Muscle of leg (tissue), 3 donors: ENCODE measurements at regions not wholly inside any gene's neighbourhood (a gene's known extent, or its start where the extent isn't known, plus 50 kb on each side); places are given as distances from the start of the nearest gene placed in this dataset.

ENCODE experiments used
- DNase-seq: peaks from one replicate; pipeline ENCODE4 v3.0.0; 2013
- H3K27ac ChIP-seq: one replicate; pipeline ENCODE4 v1.5.1; 2013; ENCODE audit warnings: mild to moderate bottlenecking, low read length, control low read depth
- H3K27me3 ChIP-seq: one replicate; pipeline ENCODE4 v1.6.1; 2013; ENCODE audit warnings: low read length; ENCODE audit not compliant: control insufficient read depth, insufficient read depth
- H3K36me3 ChIP-seq: one replicate; pipeline ENCODE4 v1.6.1; 2013; ENCODE audit warnings: low read length; ENCODE audit not compliant: control insufficient read depth, insufficient read depth
- H3K4me1 ChIP-seq: one replicate; pipeline ENCODE4 v1.6.1; 2013; ENCODE audit warnings: low read length; ENCODE audit not compliant: control insufficient read depth, insufficient read depth
- H3K4me3 ChIP-seq: one replicate; pipeline ENCODE4 v1.5.1; 2013; ENCODE audit warnings: low read length, control low read depth
- H3K9me3 ChIP-seq: replicated peaks from 2 replicates; pipeline ENCODE4 v1.6.1; 2013; ENCODE audit warnings: low read depth, low read length; ENCODE audit not compliant: control insufficient read depth
- WGBS: methylation state at CpG from one replicate; pipeline ENCODE4 v1.1.5; 2013; ENCODE audit warnings: missing lambda C conversion rate; ENCODE audit not compliant: insufficient coverage; 5-methylcytosine and 5-hydroxymethylcytosine counted together

DNA sequence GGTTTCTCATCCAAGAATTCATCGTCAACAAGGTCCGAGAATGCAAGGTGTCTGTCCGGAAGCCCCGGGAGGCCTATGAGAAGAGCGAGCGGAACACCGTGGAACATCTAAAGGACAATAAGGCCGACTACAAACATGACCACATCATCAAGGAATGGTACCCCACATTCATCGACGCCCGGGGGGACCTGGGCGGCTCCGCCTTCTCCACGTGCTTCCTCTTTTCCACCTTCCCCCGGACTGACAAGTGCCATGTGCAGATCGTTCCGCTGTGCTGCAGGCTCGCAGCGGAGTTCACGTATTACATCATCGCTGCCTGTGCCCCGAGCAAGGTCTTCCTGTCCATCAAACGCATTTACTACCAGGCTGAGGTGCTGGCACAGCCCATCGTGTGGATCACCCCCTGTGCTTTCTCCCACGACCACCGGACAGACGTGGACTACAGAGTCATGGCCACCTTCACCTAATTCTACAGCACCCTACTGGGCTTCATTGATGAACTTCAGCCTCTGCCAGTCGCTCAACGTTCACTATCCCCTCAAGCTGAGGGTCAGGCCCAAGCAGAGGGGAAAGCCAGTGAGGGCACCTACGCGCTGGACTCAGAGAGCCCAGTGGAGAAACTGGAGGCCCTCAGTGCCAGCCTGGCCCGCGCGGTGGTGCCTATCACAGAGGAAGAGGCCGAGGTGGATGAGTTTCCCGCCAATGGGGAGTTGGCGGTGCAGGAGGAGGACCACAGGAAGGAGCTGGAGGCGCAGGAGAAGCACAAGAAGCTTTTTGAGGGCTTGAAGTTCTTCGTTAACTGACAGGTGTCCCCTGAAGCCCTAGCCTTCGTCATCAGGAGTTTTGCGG is 125.9 kb upstream of the PABPC4L start:
- H3K9me3 ChIP-seq, result no peaks in the 10 kb centered on the region
- DNase-seq, result no peak
- H3K27me3 ChIP-seq, result no peaks in the 10 kb centered on the region
- H3K4me1 ChIP-seq, result no peaks in the 10 kb centered on the region
- no peak overlapping the region for H3K4me3 ChIP-seq
- WGBS, result 96% methylated on average over 38 of the region's 41 CpGs
- no peaks in the 10 kb centered on the region for H3K36me3 ChIP-seq
- H3K27ac ChIP-seq, result no peak overlapping the region

DNA sequence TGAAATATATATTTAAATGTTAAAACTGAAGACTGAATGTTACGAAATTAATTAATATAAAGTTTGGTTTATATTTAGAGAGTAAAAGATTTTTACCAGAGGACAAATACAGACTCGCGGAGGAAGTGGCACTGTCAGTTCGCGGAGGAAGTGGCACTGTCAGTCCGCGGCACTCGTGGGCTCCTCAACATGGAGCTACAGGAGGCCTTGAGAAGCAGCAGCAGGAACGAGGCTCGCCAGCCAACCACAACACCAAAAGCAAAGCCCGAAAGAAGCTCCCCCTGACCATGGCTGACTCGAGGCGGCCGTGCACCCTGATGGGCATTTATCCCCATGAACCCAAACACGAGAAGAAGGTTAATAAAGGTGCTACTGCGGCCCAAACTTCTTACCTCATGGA is 125.3 kb upstream of the PABPC4L start:
- Histone ChIP-seq H3K4me1 (no peaks in the 10 kb centered on the region), H3K4me3 (no peak overlapping the region), H3K9me3 (no peaks in the 10 kb centered on the region), H3K36me3 (no peaks in the 10 kb centered on the region), H3K27ac (no peak overlapping the region), H3K27me3 (no peaks in the 10 kb centered on the region)
- DNase-seq, result no peak
- WGBS, result 97% methylated on average over 15 of the region's 16 CpGs

DNA sequence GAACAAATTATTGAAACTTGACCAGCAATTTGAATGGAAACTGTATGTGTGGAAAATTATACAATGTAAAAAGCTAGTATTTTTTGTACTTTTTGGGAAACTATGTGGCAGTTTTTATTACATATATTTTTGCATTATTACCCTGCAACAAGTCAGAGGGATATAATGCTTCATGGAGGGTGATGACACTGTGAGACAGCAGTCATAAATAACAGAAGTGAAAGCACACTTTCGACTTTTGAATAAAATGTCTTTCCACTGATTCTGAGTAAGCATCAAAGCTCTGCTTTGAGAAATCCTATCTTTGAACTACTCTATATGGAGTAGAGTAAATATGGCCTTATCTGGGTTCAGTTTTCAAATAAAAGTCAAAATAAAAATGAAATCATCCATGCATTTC is 122.6 kb upstream of the PABPC4L start:
- H3K27ac ChIP-seq, result no peak overlapping the region
- no peaks in the 10 kb centered on the region for H3K36me3 ChIP-seq
- no peaks in the 10 kb centered on the region for H3K27me3 ChIP-seq
- no peak for DNase-seq
- no peak overlapping the region for H3K4me3 ChIP-seq
- H3K9me3 ChIP-seq, result no peaks in the 10 kb centered on the region
- no CpG with 5 or more reads among the region's 1 CpG for WGBS
- H3K4me1 ChIP-seq, result no peaks in the 10 kb centered on the region

DNA sequence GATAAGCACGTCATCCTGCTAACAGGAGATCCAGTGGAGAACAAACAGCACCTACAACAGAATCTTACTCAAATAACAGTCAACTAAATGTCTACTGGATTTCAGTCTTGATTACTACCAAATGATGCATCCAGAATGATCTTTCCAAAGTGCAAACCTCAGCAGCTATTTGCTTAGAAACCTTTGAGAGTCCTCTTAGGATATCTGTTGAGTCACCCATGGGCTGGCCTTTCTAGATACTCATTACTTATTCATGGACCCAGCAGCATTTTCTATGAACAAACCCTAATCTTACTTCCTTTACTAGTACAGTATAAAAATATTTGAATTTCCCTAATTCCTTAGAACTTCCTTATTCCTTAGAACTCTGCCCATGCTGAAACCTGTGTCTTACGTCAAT is 118.5 kb upstream of the PABPC4L start:
- Histone ChIP-seq H3K27me3 (no peaks in the 10 kb centered on the region), H3K4me1 (no peaks in the 10 kb centered on the region), H3K4me3 (no peak overlapping the region), H3K36me3 (no peaks in the 10 kb centered on the region), H3K9me3 (no peaks in the 10 kb centered on the region), H3K27ac (no peak overlapping the region)
- no CpG with 5 or more reads among the region's 2 CpGs for WGBS
- no peak for DNase-seq

DNA sequence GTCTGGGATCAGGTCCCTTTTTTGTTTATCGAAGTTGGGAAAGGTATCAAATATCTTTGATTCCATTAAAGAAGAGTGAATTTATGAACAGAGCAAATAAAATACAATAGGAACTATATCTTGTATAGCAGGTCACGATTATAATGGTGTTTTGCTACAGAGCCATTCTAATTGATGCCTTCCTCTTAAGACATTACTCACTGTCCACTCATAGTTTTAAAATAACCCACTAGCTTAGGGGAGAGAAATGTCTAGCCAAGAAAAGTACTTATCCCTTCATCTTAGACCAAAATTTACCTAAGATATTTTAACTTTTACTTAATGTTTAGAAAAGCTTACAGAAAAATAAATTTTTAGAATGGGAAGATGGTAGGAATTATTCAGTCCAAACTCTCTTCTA is 112.0 kb upstream of the PABPC4L start:
- no peak for DNase-seq
- Histone ChIP-seq H3K27ac (no peak overlapping the region), H3K9me3 (no peaks in the 10 kb centered on the region), H3K4me3 (no peak overlapping the region), H3K36me3 (no peaks in the 10 kb centered on the region), H3K4me1 (no peaks in the 10 kb centered on the region), H3K27me3 (no peaks in the 10 kb centered on the region)
- no CpG with 5 or more reads among the region's 2 CpGs for WGBS

DNA sequence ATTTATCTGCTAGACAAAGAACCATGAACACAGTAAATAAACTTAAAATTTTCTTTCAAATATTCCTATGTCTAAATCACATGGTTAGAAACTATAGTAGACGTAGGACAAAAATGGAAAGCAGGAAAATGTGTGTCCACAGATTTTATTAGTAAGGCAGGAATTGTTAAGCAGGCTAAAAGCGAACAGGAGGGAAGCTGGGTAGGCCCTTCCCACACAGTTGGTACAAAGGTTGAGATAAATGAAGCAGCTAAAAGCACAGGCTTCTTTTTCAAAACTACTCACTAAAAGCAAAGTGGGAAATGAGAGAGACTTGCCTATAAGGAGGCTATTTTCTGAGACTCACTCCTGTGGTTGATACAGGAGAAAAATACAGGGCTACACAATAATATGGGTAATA is 108.1 kb upstream of the PABPC4L start:
- Histone ChIP-seq H3K4me3 (no peak overlapping the region), H3K4me1 (no peaks in the 10 kb centered on the region), H3K27me3 (no peaks in the 10 kb centered on the region), H3K36me3 (no peaks in the 10 kb centered on the region), H3K9me3 (no peaks in the 10 kb centered on the region), H3K27ac (no peak overlapping the region)
- WGBS, result no CpG with 5 or more reads among the region's 2 CpGs
- DNase-seq, result no peak

DNA sequence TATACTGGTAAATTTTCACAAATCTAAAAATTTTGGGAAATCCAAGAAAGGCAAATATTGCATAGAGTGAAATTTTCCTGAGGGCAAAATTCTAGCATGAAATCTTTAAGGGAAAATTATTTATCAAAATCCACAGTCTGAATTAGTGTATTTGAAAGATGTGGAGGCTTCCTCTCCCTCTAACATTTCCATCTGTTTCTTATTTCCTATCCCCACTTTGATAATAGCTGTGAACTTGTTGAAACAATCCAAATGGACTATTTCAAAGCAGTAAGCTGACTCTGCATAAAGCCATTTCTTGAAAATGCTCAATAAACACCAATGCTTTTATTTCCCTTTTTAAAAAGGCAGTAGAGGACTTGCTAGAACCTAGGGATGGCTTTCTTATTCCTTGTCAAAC is 107.3 kb upstream of the PABPC4L start:
- no peaks in the 10 kb centered on the region for H3K9me3 ChIP-seq
- no peaks in the 10 kb centered on the region for H3K27me3 ChIP-seq
- no peaks in the 10 kb centered on the region for H3K36me3 ChIP-seq
- DNase-seq, result no peak
- no peak overlapping the region for H3K4me3 ChIP-seq
- no peaks in the 10 kb centered on the region for H3K4me1 ChIP-seq
- H3K27ac ChIP-seq, result no peak overlapping the region

DNA sequence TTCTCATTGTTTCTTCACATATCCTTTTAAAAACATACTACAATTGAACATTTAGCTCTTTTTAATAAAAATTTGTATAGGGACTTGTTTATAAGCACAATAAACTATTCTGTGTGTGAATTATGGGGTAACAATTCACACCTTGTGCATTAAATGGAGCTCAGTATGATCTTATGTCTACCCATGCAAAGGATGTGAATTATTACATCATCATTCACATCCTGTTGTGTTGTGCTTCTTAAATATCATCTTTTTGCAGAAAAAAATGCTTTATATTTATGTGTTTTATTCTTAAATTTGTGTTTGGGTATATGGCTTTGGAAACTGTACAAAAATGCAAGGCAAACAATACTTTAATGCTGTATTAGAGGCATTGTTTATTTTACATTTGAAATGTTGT is 96.7 kb upstream of the PABPC4L start:
- no peak overlapping the region for H3K4me3 ChIP-seq
- no peaks in the 10 kb centered on the region for H3K4me1 ChIP-seq
- no peak overlapping the region for H3K27ac ChIP-seq
- no peak for DNase-seq
- H3K36me3 ChIP-seq, result no peaks in the 10 kb centered on the region
- no peaks in the 10 kb centered on the region for H3K9me3 ChIP-seq
- no peaks in the 10 kb centered on the region for H3K27me3 ChIP-seq

DNA sequence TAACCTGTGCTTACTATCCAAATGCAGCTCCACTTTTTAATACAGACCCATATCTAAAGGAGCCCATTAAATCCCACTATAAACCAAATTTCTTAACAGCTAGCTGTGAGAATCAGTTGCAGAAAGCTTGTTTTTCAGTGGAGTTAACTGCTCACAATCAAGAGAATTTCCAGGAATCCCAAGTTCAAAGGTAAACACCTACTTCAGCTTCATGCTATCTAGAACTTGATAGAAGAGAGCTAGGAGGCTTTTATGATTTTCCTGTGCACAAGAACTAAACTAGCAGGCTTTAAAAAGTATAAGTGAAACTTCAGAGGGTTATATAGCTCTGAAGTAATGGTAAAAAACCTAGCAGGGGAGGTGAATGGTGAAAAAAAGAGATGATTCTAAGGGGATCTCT is 96.2 kb upstream of the PABPC4L start:
- Histone ChIP-seq H3K36me3 (no peaks in the 10 kb centered on the region), H3K9me3 (no peaks in the 10 kb centered on the region), H3K4me3 (no peak overlapping the region), H3K27me3 (no peaks in the 10 kb centered on the region), H3K4me1 (no peaks in the 10 kb centered on the region), H3K27ac (no peak overlapping the region)
- no peak for DNase-seq

DNA sequence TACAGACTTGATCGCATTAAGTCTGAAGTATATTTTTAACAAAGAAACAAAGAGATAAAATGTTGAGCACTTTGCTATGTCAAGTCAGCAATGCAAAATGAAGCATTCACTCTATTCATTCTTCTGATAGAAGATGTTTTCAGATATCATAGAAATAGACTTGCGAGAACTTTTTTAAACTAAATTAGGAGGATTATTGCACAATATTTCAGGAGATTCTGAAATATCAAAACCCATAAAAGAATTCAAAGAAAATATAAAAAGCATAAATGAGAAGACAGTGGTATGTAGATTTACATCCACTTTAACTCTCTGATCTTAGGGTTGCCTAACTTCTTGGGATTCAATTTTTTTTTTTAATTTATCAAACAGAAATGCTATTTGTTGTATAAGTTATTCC is 81.1 kb upstream of the PABPC4L start:
- Histone ChIP-seq H3K27ac (no peak overlapping the region), H3K9me3 (no peaks in the 10 kb centered on the region), H3K4me3 (no peak overlapping the region), H3K36me3 (no peaks in the 10 kb centered on the region), H3K4me1 (no peaks in the 10 kb centered on the region), H3K27me3 (no peaks in the 10 kb centered on the region)
- DNase-seq, result no peak
- whole genome bisulfite sequencing, result no CpG with 5 or more reads among the region's 2 CpGs

DNA sequence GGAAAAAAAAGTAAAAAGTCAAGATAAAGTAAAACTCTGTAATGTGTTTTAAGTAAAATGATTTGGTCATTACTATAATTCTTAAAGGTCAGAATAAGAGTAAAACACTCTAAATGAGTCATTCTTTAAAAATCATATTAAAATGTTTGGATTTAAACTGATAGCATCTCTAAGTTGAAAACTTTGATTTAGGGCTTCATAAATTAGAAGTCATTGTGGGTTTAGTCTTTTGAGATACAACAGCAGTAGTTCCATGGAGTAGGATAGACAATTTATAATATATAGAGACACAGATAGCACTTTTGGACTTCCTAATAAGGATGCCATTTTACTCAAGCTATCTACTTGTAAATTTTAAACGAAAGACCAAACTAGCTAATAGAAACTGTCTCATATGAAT is 77.1 kb upstream of the PABPC4L start:
- no peak for DNase-seq
- Histone ChIP-seq H3K9me3 (no peaks in the 10 kb centered on the region), H3K4me1 (no peaks in the 10 kb centered on the region), H3K36me3 (no peaks in the 10 kb centered on the region), H3K27me3 (no peaks in the 10 kb centered on the region), H3K27ac (no peak overlapping the region), H3K4me3 (no peak overlapping the region)
- WGBS, result no CpG with 5 or more reads among the region's 1 CpG
